H1 (cell line): ENCODE measurements at regions not wholly inside any gene's neighbourhood (a gene's known extent, or its start where the extent isn't known, plus 50 kb on each side); places are given as distances from the start of the nearest gene placed in this dataset.

ENCODE experiments used
- CTCF ChIA-PET: fragments of 300-600 bp; sonication (Branson Sonifier 250); formaldehyde crosslinking; loops from one replicate; lab custom pipeline; 2021; ENCODE audit not compliant: partially characterized antibody; lab: Charles Lee
- POLR2A ChIA-PET: fragments of 300-600 bp; sonication (Branson Sonifier 250); formaldehyde crosslinking; loops from one replicate; lab custom pipeline; 2021; ENCODE audit warnings: inconsistent platforms; ENCODE audit not compliant: partially characterized antibody; lab: Charles Lee
- DNase-seq, 2 experiments: peaks; one replicate each; pipeline versions ENCODE4 v3.0.0 to v3.0.0-alpha.2; 2010 to 2022; ENCODE audit warnings: low spot score in 2 of 2, low read depth in 1 of 2, mixed read lengths in 1 of 2
- FAIRE-seq: peaks from 2 replicates; lab custom pipeline; 2011; peaks lifted over from hg19 to GRCh38; lab: Jason Lieb, UNC
- H2AFZ ChIP-seq: 2 replicates; pipeline ENCODE4 v1.8.1; 2012; ENCODE audit warnings: low read length, inconsistent platforms
- H2AK5ac ChIP-seq: 2 replicates; pipeline ENCODE4 v1.6.1; 2013; ENCODE audit warnings: low read depth, low read length
- H2BK120ac ChIP-seq: replicated peaks from 2 replicates; pipeline ENCODE3; 2013; ENCODE audit warnings: low read depth, low read length, inconsistent platforms
- H2BK12ac ChIP-seq: 2 replicates; pipeline ENCODE4 v1.6.1; 2013; ENCODE audit warnings: low read depth, low read length
- H2BK15ac ChIP-seq: 2 replicates; pipeline ENCODE4 v1.6.1; 2013; ENCODE audit warnings: low read length
- H2BK20ac ChIP-seq: 2 replicates; pipeline ENCODE4 v1.6.1; 2013; ENCODE audit warnings: low read length
- H2BK5ac ChIP-seq: 2 replicates; pipeline ENCODE4 v1.6.1; 2013; ENCODE audit warnings: low read depth, low read length
- H3K14ac ChIP-seq: 2 replicates; pipeline ENCODE4 v1.6.1; 2013; ENCODE audit warnings: inconsistent platforms; ENCODE audit not compliant: insufficient read length
- H3K18ac ChIP-seq: 2 replicates; pipeline ENCODE4 v1.6.1; 2013; ENCODE audit warnings: low read length; ENCODE audit errors: extremely low read depth
- H3K23ac ChIP-seq: 2 replicates; pipeline ENCODE4 v1.6.1; 2013; ENCODE audit warnings: inconsistent platforms; ENCODE audit not compliant: insufficient read length
- H3K23me2 ChIP-seq: 2 replicates; pipeline ENCODE4 v1.6.1; 2013; ENCODE audit warnings: low read depth, low read length
- H3K27ac ChIP-seq: 2 replicates; pipeline ENCODE4 v1.6.1; 2011; ENCODE audit warnings: low read depth, low read length, inconsistent platforms
- H3K27me3 ChIP-seq, 4 experiments: replicated peaks in 1 of 4; 1 replicate in 1 of 4; 2 replicates in 3 of 4; pipeline versions ENCODE4 v1.6.1 to v1.8.1; 2011 to 2013; ENCODE audit warnings: low read length in 3 of 4, mild to moderate bottlenecking in 3 of 4, inconsistent platforms in 2 of 4, mixed read lengths in 2 of 4, moderate library complexity in 1 of 4; ENCODE audit not compliant: control insufficient read depth in 3 of 4, insufficient read depth in 3 of 4; ENCODE audit errors: extremely low read depth in 1 of 4
- H3K36me3 ChIP-seq, 4 experiments: 2 replicates each; pipeline versions ENCODE4 v1.6.1 to v1.8.1; 2011 to 2013; ENCODE audit warnings: mild to moderate bottlenecking in 4 of 4, low read length in 3 of 4, moderate library complexity in 2 of 4, control low read depth in 1 of 4, inconsistent platforms in 1 of 4; ENCODE audit not compliant: insufficient read depth in 4 of 4, control insufficient read depth in 2 of 4
- H3K4ac ChIP-seq: replicated peaks from 2 replicates; pipeline ENCODE3; 2013; ENCODE audit warnings: low read length, low read depth, mixed read lengths, inconsistent platforms; ENCODE audit not compliant: insufficient read length
- H3K4me1 ChIP-seq, 4 experiments: replicated peaks in 1 of 4; 1 replicate in 1 of 4; 2 replicates in 3 of 4; pipeline versions ENCODE4 v1.6.1 to v1.8.1; 2011 to 2013; ENCODE audit warnings: low read length in 3 of 4, inconsistent platforms in 2 of 4, mixed read lengths in 1 of 4; ENCODE audit not compliant: insufficient read depth in 4 of 4, control insufficient read depth in 3 of 4
- H3K4me2 ChIP-seq, 2 experiments: 2 replicates each; pipeline versions ENCODE4 v1.6.1 to v1.8.1; 2011 to 2013; ENCODE audit warnings: low read depth in 2 of 2, low read length in 2 of 2, control low read depth in 1 of 2, inconsistent platforms in 1 of 2, mild to moderate bottlenecking in 1 of 2; ENCODE audit not compliant: insufficient read depth in 1 of 2
- H3K4me3 ChIP-seq, 4 experiments: fragments of 200-600, 300-600 bp in 1 of 4; sonication (generic), shearing (Covaris generic), sonication (Bioruptor Twin) in 1 of 4; 2 replicates each; pipeline versions ENCODE4 v1.5.1 to v1.8.1; 2011 to 2016; ENCODE audit warnings: low read length in 4 of 4, low read depth in 3 of 4, control low read depth in 2 of 4, inconsistent platforms in 2 of 4, mild to moderate bottlenecking in 2 of 4, mixed read lengths in 1 of 4, moderate library complexity in 1 of 4; ENCODE audit not compliant: insufficient read depth in 2 of 4; ENCODE audit errors: extremely low read depth in 1 of 4
- H3K56ac ChIP-seq: replicated peaks from 2 replicates; pipeline ENCODE3; 2013; ENCODE audit warnings: low read depth, mild to moderate bottlenecking, mixed read lengths, low read length, inconsistent platforms; ENCODE audit not compliant: insufficient read length
- H3K79me1 ChIP-seq: 2 replicates; pipeline ENCODE4 v1.6.1; 2013; ENCODE audit warnings: low read depth, low read length, control low read depth
- H3K79me2 ChIP-seq, 2 experiments: 2 replicates each; pipeline versions ENCODE4 v1.6.1 to v1.8.1; 2012 to 2013; ENCODE audit warnings: low read length in 2 of 2, mild to moderate bottlenecking in 2 of 2, inconsistent platforms in 1 of 2; ENCODE audit not compliant: insufficient read depth in 2 of 2, control insufficient read depth in 1 of 2
- H3K9ac ChIP-seq, 4 experiments: replicated peaks in 1 of 4; 1 replicate in 1 of 4; 2 replicates in 3 of 4; pipeline versions ENCODE4 v1.6.1 to v1.8.1; 2011 to 2013; ENCODE audit warnings: low read depth in 3 of 4, low read length in 3 of 4, control low read depth in 2 of 4, mild to moderate bottlenecking in 2 of 4, moderate library complexity in 2 of 4, inconsistent platforms in 1 of 4; ENCODE audit errors: extremely low read depth in 1 of 4
- H3K9me3 ChIP-seq, 2 experiments: 2 replicates each; pipeline versions ENCODE4 v1.6.1 to v1.8.1; 2012 to 2013; ENCODE audit warnings: mild to moderate bottlenecking in 2 of 2, moderate library complexity in 2 of 2, control low read depth in 1 of 2, inconsistent platforms in 1 of 2, low read depth in 1 of 2, low read length in 1 of 2, mixed read lengths in 1 of 2; ENCODE audit not compliant: insufficient read depth in 2 of 2
- H4K20me1 ChIP-seq, 2 experiments: replicated peaks in 1 of 2; 2 replicates each; pipeline versions ENCODE3 to v1.8.1; 2011 to 2013; ENCODE audit warnings: inconsistent platforms in 2 of 2, low read length in 2 of 2, mild to moderate bottlenecking in 1 of 2; ENCODE audit not compliant: insufficient read depth in 2 of 2, control insufficient read depth in 1 of 2
- H4K5ac ChIP-seq: 2 replicates; pipeline ENCODE4 v1.6.1; 2013; ENCODE audit warnings: low read length, low read depth, mixed read lengths, inconsistent platforms; ENCODE audit not compliant: insufficient read length
- H4K8ac ChIP-seq: 2 replicates; pipeline ENCODE4 v1.8.0; 2013; ENCODE audit warnings: mild to moderate bottlenecking, moderate library complexity, low read length, inconsistent platforms; ENCODE audit not compliant: insufficient read depth; ENCODE audit errors: extremely low read depth
- H4K91ac ChIP-seq: replicated peaks from 2 replicates; pipeline ENCODE3; 2013; ENCODE audit warnings: low read length, mixed read lengths, inconsistent platforms; ENCODE audit not compliant: insufficient read length
- EP300 ChIP-seq, 2 experiments: IDR thresholded peaks; 1 replicate in 1 of 2; 2 replicates in 1 of 2; pipeline ENCODE4 v1.6.1; 2011 to 2012; ENCODE audit warnings: low read depth in 2 of 2, low read length in 2 of 2, mild to moderate bottlenecking in 2 of 2, borderline replicate concordance in 1 of 2, inconsistent platforms in 1 of 2, moderate library complexity in 1 of 2
- KDM4A ChIP-seq: IDR thresholded peaks from one replicate; pipeline ENCODE4 v1.7.1; 2012; ENCODE audit warnings: low read depth, mild to moderate bottlenecking, moderate library complexity, low read length, inconsistent platforms; ENCODE audit not compliant: severe bottlenecking
- RAD21 ChIP-seq, 2 experiments: IDR thresholded peaks in 1 of 2; conservative IDR thresholded peaks in 1 of 2; 2 replicates each; pipeline ENCODE4 v1.6.1; 2011; ENCODE audit warnings: low read depth in 2 of 2, low read length in 2 of 2, improper control_type of control experiment in 1 of 2, inconsistent platforms in 1 of 2, mild to moderate bottlenecking in 1 of 2, moderate library complexity in 1 of 2
- SRF ChIP-seq: IDR thresholded peaks from 2 replicates; pipeline ENCODE4 v1.6.1; 2011; ENCODE audit warnings: mild to moderate bottlenecking, low read depth, low read length, moderate library complexity
- WGBS, 2 experiments: shearing (Covaris generic) in 1 of 2; methylation state at CpG; one replicate each; pipeline versions ENCODE4 v1.1.6 to v1.1.7; 2013 to 2015; ENCODE audit warnings: low lambda C conversion rate in 2 of 2, mixed read lengths in 2 of 2, inconsistent platforms in 1 of 2, low coverage in 1 of 2, missing lambda C conversion rate in 1 of 2; ENCODE audit not compliant: insufficient replicate concordance in 2 of 2, insufficient coverage in 1 of 2, insufficient read length in 1 of 2; ENCODE audit errors: extremely low coverage in 1 of 2, missing lambda C conversion rate in 1 of 2; 5-methylcytosine and 5-hydroxymethylcytosine counted together

- H3K36me3 ChIP-seq: no peaks in the 10 kb centered on the region
- H2AFZ ChIP-seq: no peak overlapping the region
- peaks cover 0 to 14% (median 10%) of the 10 kb centered on the region in 4 experiments; a peak in 6 of 7 replicates for H3K4me1 ChIP-seq
- H3K4me3 ChIP-seq: no peak overlapping the region
- no peak overlapping the region for H3K27ac ChIP-seq
- H4K8ac ChIP-seq: no peak overlapping the region
- no peak overlapping the region for H3K4ac ChIP-seq
- no peak overlapping the region for H3K56ac ChIP-seq
- H2BK5ac ChIP-seq: no peak overlapping the region
- no peak overlapping the region for H3K9ac ChIP-seq
- no peak overlapping the region for H3K18ac ChIP-seq
- H3K9me3 ChIP-seq: peaks cover 8 to 9% of the 10 kb centered on the region in 2 experiments; a peak in 3 of 4 replicates
- ChIA-PET CTCF (interaction anchor here (0.6 to 12.9 kb wide), 12 partner anchors 10 to 145 kb away, joined by 3 to 153 read pairs (median 5); no protein-coding TSS in a partner anchor), POLR2A (no interaction called here)
- WGBS, 2 experiments: 92% methylated on average over 7 of the region's 7 CpGs; no CpG with 5 or more reads in 1 of the 2 experiments
- no peak overlapping the region for H3K14ac ChIP-seq
- H2BK12ac ChIP-seq: no peak overlapping the region
- peaks cover 4% of the 10 kb centered on the region; the same call in 1 of the 2 replicates for H3K79me1 ChIP-seq
- no peaks in the 10 kb centered on the region for H3K79me2 ChIP-seq
- no peak overlapping the region for H3K23ac ChIP-seq
- H3K4me2 ChIP-seq: no peak overlapping the region
- H2BK20ac ChIP-seq: no peak overlapping the region
- H2BK120ac ChIP-seq: no peak overlapping the region
- H4K91ac ChIP-seq: no peak overlapping the region
- FAIRE-seq (no peak), DNase-seq (no peak)
- H4K20me1 ChIP-seq: no peaks in the 10 kb centered on the region
- no peak overlapping the region for H2BK15ac ChIP-seq
- no peaks in the 10 kb centered on the region for H3K27me3 ChIP-seq
- TF ChIP-seq KDM4A (no peak), RAD21 (IDR thresholded peaks at IDR 0.05 in 1 of 2, conservative IDR thresholded peaks at IDR 0.05 in 1 of 2; ENCODE audit: low read depth in 2 of 2, low read length in 2 of 2) (no peak), EP300 (IDR thresholded peaks at IDR 0.05; ENCODE audit: borderline replicate concordance in 1 of 2, low read depth in 2 of 2, low read length in 2 of 2) (no peak), SRF (no peak)
- H2AK5ac ChIP-seq: no peak overlapping the region
- H3K23me2 ChIP-seq: no peaks in the 10 kb centered on the region; the same call in 1 of the 2 replicates
- H4K5ac ChIP-seq: no peak overlapping the region
Observed at GRCh38 chr16:85539084-85539483, 74.0 kb upstream of the GSE1 start.
